GM23248 (cell line): ENCODE measurements at regions not wholly inside any gene's neighbourhood (a gene's known extent, or its start where the extent isn't known, plus 50 kb on each side); places are given as distances from the start of the nearest gene placed in this dataset.
"Not testable (repeated sequence)": the region's sequence is repeated elsewhere in the genome, so short reads cannot be mapped to it uniquely, and the experiment has no call there.

ENCODE experiments used
- EZH2 ChIP-seq: fragments of 200-600 bp; sonication (generic); IDR thresholded peaks from 2 replicates; pipeline ENCODE4 v1.6.1; 2018; ENCODE audit warnings: antibody characterized with exemption, mild to moderate bottlenecking; ENCODE audit not compliant: insufficient read depth, poor library complexity, severe bottlenecking
- EZH2phosphoT487 ChIP-seq: fragments of 200-600 bp; sonication (generic); IDR thresholded peaks from 2 replicates; pipeline ENCODE4 v1.6.1; 2018; ENCODE audit warnings: antibody characterized with exemption, moderate library complexity, mild to moderate bottlenecking, low read depth; ENCODE audit not compliant: insufficient read depth

GRCh38 chr5:7263398-7264015, 132.4 kb upstream of the ADCY2 start:
- not testable (repeated sequence) for TF ChIP-seq EZH2phosphoT487, EZH2
